KG1 (cell line): ENCODE measurements at regions not wholly inside any gene's neighbourhood (a gene's known extent, or its start where the extent isn't known, plus 50 kb on each side); places are given as distances from the start of the nearest gene placed in this dataset.

ENCODE experiments used
- DNase-seq: peaks from one replicate; lab custom pipeline; 2025; lab: John Stamatoyannopoulos, UW

DNA sequence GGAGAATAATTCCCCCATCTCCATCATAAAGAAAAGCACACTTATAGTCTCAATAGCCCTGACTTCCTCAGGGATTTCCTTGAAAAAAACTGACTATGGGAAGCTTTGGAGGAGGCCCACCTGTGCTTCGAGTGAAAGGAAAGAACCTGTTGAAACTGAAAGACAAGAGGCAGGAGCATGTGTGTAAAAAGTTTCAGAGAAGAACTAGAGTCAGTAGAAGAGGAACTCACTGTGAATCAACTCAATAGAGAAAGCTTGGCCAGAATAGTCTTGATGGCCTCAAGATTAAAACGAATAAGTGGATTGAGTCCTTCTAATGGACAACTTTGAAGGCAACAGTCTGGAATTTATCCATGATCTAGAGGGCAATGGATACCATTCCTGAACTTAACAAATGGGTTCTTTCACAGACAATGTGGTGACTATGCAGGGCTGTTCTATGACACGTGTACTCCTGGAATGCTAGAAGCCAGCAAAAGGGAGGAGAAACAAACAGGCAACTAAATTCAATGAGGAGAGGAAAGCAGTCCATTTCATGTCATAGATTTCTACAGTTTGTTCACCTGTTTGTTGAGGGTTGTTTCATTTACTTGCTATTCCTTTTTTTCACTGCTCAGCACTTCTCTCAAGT, 442.3 kb downstream of the GRB14 start:
- DNase-seq, result no peak

DNA sequence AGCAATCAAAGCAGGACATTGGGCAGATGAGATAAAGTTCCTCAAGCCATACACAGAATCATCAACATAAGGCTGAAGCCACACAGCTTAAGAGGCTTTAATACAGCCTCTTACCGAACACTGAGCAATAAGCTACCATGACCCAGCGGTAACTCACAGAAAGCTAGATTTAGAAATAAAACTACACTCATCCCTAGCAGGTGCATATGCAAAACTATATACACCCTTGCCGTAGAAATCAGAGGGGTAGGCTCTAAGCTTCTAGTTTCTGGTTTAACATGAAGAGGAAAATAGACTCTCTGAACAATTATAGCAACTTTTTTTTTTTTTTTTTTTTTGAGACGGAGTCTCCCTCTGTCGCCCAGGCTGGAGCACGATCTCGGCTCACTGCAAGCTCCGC, 428.8 kb upstream of the FIGN start:
- DNase-seq, result no peak

DNA sequence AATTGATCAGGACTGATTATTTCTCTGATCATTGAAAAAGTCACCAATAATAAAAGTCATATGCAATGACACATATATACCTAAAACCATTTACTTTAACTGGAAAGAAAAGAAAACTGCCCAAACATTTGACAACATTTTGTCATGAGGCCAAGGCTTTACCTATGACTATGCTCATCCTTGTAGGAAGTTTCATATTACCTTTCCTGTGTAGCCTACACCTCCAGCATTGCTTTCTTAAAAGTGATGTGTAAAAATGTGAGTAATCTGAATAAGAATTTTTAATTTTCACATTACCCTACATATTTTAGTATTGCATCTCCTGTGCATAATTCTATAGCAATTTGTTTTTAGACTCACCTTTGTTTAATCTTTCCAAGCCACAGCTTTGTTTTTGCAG, 419.8 kb upstream of the FIGN start:
- DNase-seq, result no peak

DNA sequence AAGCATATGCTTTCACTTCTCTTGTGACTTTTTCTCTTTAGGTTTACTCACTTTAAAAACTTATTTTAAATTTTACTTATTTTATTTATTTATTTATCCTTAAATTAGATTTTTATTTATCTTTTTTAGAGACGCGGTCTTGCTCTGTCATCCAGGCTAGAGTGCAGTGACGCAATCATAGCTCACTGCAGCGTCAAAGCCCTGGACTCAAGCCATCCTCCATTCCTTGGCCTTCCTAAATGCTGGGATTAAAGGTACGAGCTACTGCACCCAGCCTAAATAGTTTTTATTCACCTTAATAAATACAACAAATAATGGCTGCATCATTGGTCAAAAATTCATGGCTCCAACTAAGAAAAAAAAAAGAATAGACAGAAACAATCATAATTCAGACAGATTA, 415.7 kb upstream of the FIGN start:
- no peak for DNase-seq

DNA sequence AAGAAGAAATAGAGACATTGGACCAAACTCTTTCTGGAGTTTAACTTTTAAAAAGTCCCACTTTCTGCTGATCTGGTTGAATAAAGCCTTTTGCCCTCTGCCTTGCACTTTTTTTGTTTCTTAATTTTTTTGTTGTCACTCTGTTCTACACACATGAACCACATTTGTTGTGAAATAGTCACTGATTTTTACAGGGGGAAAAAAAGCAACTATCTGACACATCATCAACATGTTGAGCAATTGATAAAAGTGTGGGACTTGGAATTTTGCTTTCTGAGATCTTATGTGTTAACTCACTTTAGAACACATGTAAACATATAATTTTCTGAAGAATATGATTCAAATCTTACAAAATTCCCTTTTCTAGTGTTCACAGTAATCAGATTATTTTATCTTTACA, 414.8 kb upstream of the FIGN start:
- DNase-seq, result no peak

DNA sequence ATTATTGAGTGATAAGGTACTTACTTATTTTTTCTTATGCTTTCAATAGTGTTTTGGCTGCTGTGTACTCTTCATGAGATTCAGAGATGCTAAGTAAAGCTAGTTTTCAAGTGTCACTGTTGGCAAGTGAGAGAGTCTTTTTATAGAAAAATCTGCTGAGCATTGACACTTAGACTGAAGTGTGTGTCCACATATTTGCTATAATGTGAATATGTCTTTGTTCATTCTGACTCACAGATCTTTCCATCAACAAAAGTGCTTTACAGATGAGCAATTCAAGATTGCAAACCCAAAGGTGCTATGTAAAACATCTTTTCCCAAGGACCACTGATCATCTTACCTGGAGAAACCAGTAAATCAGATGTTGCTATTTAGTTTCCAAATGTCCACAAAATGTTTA, 410.6 kb upstream of the FIGN start:
- DNase-seq, result no peak

DNA sequence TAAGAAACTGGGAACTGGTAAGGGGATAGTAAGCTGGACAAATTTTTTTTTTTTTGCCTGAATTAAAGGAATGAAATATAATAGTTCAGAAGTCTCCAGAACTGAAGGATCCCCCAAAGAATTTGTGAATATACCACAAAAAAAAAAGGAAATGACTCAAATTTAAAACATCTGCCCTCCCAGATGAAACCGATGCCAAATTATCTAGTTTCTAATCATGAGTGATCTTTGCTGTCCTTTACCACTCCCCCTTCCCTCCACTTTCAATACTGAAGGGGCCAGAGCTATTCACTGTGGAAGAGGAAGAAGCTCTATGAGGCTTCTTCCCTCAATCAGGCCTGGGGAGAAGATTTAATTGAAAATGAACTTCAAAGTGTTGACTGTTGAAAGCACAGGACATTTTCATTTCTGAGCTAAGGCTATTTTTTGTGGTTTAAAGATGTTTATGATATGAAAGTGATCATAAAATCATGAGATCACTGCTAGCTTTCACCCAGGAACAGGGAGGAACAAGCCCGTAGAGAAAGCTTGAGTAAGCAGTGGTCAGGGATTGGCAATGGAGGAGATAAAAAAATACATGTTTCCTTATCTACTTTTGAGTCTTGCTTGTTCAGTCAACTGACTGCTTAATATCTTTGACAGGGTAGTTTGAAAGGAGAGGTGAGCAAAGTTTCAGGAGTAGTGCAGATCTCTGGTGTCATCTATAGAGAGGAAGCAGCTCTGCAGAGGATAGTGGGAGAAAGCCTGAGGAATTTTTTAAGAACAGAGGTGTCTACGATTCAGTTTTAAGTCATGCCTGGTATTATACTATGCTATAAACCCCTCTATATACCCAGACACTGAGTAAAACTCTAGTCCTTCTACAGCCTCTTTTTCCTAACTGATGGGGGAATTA, 409.5 kb upstream of the FIGN start:
- no peak for DNase-seq

DNA sequence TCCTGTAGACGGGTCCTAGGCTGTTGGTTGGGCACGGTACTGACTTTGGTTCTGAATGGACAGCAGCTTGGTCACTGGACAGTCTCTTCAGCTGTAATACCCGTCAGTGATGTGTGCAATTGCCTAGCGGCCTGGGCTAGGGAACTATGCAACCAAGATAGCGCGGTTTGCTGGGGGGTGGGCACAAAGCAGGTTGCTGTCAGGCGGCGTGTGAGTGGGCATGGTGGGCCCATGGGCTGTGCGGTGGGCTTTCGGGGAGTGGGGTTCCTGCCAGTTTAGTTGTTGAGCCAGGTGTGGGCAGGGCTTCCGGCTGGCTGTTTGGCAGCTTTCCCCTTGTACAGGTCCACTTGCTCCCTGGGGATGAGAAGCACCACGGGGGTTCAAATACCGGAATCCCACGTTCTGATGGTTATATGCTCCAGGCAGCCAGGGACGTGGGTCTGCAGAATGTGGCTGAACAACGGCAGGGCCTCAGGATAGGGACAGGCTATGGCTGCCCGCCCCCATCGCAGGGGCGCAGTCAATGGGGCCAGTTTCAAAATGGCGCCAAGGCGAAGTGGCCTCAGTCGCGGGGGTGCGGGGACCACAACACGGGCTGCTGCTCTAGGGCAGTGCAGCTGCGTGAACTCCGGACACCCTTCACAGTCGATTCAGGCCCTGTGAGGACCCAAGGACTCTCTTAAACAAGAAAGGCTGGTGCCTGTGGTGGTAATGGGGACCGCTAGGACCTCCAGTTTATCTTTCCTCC, 407.5 kb upstream of the FIGN start:
- DNase-seq, result no peak

DNA sequence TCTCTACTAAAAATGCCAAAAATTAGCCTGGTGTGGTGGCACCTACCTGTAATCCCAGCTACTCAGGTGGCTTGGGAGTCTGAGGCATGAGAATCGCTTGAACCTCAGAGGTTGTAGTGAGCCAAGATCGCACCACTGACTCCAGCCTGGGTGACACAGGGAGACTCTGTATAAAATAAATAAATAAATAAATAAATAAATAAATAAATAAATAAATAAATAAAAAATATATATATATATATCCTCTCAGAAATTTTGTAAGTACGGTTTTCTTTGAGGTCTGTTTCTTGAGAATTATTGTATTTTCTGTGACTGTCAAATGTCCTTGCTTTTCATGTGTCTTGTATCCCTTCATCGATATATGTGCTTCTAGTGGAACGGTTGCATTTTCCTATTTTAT, 406.9 kb upstream of the FIGN start:
- DNase-seq, result no peak

DNA sequence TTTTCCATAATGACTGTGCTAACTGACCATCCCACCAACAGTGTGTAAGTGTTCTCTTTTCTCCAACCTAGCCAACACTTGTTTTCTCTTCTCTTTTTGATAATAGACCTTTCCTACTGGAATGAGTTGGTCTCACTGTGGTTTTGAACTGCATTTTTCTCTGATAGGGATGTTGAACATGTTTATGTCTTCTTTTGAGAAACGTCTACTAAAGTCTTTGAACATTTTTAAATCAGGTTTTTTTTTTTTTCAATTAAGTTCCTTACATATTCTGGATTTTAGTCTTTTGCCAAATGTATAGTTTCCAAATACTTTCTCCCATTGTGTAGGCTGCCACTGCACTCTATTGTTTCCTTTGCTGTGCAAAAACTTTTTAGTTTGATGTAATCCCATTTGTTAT, 405.5 kb upstream of the FIGN start:
- no peak for DNase-seq

DNA sequence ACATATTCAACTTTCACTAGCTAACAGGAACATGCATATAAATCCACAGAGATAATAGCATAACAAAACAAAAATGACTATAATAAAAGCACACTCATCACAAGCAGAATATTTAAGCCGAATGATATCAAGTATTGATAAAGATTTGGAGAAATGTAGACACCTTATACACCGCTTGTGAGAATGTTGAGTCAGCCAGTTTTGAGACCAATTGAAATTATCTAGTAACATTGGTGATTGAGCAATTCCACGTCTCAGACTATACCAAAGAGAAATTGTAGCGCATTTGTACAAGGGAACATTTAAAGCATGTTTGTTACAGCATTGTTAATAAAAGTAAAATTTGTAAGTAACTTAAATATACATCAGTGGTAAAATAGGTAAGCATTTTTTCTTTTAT, 402.9 kb upstream of the FIGN start:
- DNase-seq, result no peak

DNA sequence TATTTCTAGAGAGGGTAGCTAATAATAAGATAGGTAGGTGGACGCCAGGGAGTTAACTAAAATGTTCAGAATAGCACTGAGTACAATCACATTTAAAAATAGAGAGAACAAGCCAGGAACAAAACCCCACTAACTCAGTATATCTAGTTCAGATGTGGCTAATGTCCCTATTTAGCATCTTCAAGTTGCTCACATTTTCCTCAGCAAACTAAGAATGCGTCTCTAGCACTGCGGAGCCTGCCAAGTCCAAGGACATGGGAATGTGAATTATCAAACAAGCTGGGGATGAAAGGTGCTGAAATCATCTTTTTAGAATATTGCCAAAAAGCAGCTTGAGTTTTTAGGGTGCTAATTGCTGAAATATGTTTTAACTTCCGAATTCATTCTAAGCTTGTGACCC, 398.5 kb upstream of the FIGN start:
- no peak for DNase-seq

DNA sequence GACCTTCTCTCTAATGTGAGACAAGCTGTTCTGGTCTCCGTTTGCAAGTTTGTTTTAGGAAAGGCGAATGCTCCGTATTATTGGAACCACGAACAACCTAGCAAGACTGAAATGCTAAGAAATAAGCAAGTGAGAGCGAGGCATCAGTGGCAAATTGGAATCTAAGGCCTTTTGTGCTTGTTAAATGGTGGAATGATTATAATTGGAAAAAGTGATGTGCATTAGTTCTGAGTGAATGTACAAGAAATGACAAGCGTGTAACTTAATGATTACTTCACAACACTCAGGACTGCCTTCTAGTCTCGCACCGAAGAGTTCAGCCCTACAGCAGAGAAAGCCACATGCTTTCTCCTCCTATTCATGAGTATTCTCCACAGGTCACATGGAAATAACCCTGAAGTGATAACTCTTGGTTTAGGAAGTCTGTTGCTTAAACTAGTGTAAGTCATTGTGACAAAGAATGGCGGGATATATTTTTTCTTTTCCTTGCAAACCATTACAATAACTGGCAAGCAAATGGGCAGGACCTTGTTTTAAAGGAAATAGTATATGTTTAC, 392.2 kb upstream of the FIGN start:
- no peak for DNase-seq

DNA sequence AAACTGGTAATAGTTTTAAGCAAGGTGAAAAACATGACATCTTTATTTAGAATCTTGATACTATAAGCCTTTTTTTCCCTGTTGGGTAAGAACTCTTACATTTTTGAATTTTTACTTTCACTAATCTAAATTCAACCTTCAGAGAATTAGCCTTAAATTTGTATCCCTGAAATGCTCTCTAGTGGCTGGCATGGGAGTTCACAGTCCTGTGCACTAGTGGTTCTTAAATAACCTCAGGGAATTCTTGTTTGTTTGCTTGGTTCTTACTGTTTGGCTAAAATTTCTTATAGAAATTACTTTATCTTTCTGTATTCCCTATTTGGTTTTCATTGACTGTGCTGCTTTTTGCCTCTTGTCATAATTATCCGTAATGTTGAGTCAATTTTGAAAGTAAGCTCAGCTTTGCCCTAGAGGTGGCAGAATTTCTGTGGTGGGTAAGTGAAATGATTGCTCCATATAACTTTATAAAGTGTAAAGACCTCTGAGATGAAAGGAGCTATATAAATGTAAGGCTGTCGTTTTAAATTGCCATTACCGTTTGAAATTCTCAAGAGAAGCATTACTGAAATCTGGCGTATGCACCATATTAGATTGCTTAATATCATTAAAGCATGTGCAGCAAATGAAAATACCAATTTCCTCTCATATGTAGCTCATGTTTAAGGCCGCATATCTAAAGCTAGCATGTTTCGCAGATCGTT, 391.3 kb upstream of the FIGN start:
- no peak for DNase-seq

DNA sequence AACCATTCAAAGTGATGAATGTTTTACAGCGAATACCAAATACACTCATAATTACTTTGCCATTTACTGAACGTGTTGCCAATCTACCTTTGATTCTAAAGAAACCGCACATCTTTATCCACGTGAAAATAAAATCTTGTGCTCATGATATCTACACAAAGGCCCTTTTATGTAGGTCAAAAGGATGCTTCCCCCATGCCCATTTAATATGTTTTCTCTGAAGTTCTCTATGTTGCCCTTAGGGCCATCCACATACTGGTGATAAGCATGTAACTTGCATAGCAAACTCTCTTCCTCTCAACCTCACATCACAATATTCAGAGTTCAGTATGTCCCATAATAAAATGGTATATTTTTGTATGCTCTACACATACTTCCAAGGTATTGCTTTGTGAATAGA, 380.0 kb upstream of the FIGN start:
- no peak for DNase-seq

DNA sequence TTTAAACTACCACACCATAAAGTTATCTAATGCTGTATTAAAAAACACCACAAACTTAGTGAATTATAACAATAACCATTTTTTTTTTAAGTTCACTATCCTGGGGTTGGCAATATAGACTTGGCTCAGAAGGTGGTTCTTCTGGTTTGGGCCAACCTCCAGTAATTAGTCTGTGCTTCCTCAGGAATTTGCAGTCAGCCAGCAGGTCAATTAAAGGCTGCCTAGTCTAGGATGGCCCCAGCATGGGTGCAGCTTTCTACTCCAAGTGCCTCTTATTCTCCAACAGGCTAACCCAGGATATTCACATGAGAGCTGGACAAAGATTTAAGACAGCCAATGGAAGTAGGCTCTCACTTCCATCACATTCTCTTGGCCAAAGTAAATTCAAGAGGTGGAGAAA, 379.1 kb upstream of the FIGN start:
- DNase-seq, result no peak

DNA sequence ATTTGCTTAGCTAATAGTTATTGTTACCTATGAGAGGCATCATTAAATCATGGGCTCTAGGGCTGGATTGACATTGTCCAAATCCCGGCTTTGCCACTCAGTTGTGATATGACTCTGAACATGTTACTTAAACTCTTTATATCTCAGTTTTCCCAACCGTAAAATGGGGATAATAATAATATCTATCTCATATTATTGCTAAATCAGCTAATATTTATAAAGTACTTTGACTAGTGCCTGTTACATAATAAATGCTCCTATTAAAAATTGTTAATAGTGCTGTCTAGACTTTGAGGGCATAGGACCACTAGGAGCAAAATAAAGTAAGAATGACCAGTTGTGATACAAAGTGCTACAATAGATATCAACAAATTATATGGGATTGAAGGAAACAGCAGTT, 376.3 kb upstream of the FIGN start:
- no peak for DNase-seq

DNA sequence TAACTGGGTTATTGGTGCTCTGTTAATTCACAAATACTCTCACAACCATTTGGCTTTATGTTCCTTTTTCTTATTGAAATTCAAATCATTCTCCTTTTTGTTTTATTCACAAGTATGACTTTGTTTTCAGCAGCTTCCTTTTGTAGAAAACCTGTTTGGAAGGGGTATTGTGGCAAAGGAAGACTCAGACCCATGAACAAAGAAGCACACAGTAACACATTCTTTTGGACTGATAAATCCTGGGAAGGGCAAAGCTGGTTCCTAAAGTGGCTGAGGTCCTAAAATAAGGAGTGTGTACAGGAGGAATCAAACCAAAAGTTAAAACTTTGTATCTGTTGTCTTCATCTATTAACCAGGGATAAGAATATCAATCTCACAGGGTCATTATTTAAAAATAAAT, 374.7 kb upstream of the FIGN start:
- no peak for DNase-seq

DNA sequence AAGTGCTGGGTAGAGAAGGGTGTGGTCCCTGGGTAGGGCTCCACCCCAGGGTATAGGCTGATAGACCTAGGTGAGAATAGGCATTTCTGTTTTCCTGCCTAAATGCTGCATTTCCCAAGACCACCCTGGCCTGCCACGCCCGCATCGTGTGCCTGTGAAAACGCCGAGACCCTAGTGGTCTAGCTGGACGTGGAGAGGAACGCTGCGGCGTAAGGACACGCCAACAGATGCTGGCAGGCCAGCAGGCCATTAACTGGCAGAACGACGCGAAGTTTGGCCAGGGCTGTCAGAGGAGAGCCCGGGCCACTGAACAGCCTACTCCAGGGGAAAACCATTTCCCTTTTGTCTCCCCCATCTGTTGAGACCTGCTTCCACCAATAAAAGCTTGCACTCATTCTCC, 373.2 kb upstream of the FIGN start:
- no peak for DNase-seq

DNA sequence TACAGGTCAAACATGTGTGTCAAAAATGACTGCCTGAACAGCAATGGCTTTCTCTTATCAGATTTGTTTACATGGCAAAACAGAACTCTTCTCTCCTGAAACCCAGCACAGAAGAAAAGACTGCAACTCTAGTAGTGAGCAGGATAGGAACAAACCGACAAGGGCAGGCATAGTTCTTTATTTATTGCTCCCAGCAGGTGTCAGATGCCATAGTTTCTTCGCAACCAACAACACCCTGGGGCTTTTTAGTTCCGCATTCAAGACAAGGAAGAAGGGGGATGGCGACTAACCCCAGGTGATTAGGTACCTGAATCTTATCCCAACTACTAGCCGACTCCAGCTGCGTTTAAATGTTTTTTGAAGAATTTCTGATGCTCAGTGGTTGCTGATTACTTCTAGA, 367.5 kb upstream of the FIGN start:
- no peak for DNase-seq

DNA sequence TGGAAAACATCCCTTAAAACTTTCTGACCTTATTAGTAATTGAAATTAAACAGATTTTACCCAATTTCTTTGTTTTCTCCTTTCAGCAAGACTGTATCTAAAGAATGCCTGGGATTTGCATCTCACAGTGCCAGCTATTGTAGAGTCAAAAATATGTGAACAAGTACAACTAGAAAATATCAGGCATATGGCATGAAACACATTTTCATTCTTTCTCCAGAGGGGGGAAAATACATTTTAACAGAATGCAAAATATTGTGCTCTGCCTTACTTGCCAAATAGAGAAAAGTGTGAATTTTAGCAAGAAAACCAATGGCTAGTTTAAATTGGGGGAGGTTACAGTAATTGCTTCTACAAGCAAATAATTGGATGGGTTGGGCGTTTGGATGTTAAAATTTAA, 366.6 kb upstream of the FIGN start:
- DNase-seq, result no peak

DNA sequence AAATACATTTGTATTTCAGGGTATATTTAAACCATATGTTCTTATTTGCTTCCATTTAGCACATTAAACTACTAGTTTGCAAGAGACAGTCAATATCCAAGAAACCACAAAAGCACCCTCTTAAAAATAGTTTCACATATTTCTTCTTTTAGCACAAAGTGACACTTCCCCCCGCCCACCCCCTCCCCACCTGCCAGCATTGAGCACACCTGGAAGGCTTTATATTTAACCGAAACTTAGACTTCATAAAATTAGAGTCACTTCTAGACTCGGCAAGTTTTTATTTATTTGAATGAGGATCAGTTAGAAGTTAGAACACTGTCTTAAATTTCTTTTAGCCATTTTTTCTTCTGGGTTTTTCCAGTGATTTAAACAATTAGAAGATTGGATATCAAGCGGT, 355.9 kb upstream of the FIGN start:
- no peak for DNase-seq
